Stimulated activated naive B cell treated with anti-CD40 and anti-IgM and Interleukin-4, amounts not matched to agents 10 μg/mL and 1 μg/mL and 100 μg/mL, for 72 hours (primary cell): ENCODE measurements at regions not wholly inside any gene's neighbourhood (a gene's known extent, or its start where the extent isn't known, plus 50 kb on each side); places are given as distances from the start of the nearest gene placed in this dataset.

Source experiments
- ATAC-seq, 2 donors: fragments of 150-1000 bp; cut with Tn5 transposase; replicated peaks; 2 replicates each; pipeline ENCODE4 v1.10.0; 2021; ENCODE audit warnings: moderate library complexity in 1 of 2
- DNase-seq: peaks from one replicate; pipeline ENCODE4 v3.0.0; 2021
- H3K27ac Mint-ChIP-seq: one replicate; pipeline ENCODE4 v1.8.0; 2022; ENCODE audit warnings: mild to moderate bottlenecking, mixed read lengths
- H3K27me3 Mint-ChIP-seq, 2 donors: one replicate each; pipeline ENCODE4 v1.8.0; 2022; ENCODE audit warnings: mixed read lengths in 2 of 2
- H3K36me3 Mint-ChIP-seq, 2 donors: one replicate each; pipeline ENCODE4 v1.8.0; 2022; ENCODE audit warnings: mixed read lengths in 2 of 2, mild to moderate bottlenecking in 1 of 2
- H3K4me1 Mint-ChIP-seq, 2 donors: one replicate each; pipeline ENCODE4 v1.8.0; 2022; ENCODE audit warnings: mixed read lengths in 2 of 2, mild to moderate bottlenecking in 1 of 2
- H3K4me3 Mint-ChIP-seq, 2 donors: one replicate each; pipeline ENCODE4 v1.8.0; 2022; ENCODE audit warnings: mild to moderate bottlenecking in 2 of 2, mixed read lengths in 2 of 2, moderate library complexity in 1 of 2
- H3K9me3 Mint-ChIP-seq, 2 donors: one replicate each; pipeline ENCODE4 v1.8.0; 2022; ENCODE audit warnings: mixed read lengths in 2 of 2, mild to moderate bottlenecking in 1 of 2

- Mint-ChIP-seq H3K4me3 (no peak overlapping the region), H3K27ac (no peak overlapping the region), H3K36me3 (peaks cover 0 to 2% of the 10 kb centered on the region in 2 donors), H3K27me3 (peaks cover 43 to 56% of the 10 kb centered on the region in 2 donors), H3K9me3 (peaks cover under 1 to 2% of the 10 kb centered on the region in 2 donors), H3K4me1 (peaks cover 1 to 4% of the 10 kb centered on the region in 2 donors)
- DNase-seq (no peak), ATAC-seq (no peak)
These were observed 248.3 kb downstream of the TRIB2 start for GRCh38 chr2:12964904-12965539.

- Mint-ChIP-seq H3K4me1 (peaks cover 1 to 4% of the 10 kb centered on the region in 2 donors), H3K27me3 (peaks cover 41 to 56% of the 10 kb centered on the region in 2 donors), H3K4me3 (no peak overlapping the region), H3K27ac (no peak overlapping the region), H3K36me3 (no peaks in the 10 kb centered on the region), H3K9me3 (no peaks in the 10 kb centered on the region)
- ATAC-seq, result peak; percentile 61 to 69
- DNase-seq, result no peak
These were observed 249.0 kb downstream of the TRIB2 start for GRCh38 chr2:12965540-12966269.

- H3K4me1 Mint-ChIP-seq, result peaks cover 1 to 4% of the 10 kb centered on the region in 2 donors
- H3K9me3 Mint-ChIP-seq, result peaks cover 1 to 5% of the 10 kb centered on the region in 2 donors
- DNase-seq, result no peak
- no peak overlapping the region for H3K27ac Mint-ChIP-seq
- no peaks in the 10 kb centered on the region for H3K36me3 Mint-ChIP-seq
- no peak for ATAC-seq
- no peak overlapping the region for H3K4me3 Mint-ChIP-seq
- peaks cover 29 to 41% of the 10 kb centered on the region in 2 donors for H3K27me3 Mint-ChIP-seq
These were observed 251.1 kb downstream of the TRIB2 start for GRCh38 chr2:12967804-12968203.

- DNase-seq (no peak), ATAC-seq (no peak)
- Mint-ChIP-seq H3K9me3 (peaks cover 1 to 5% of the 10 kb centered on the region in 2 donors), H3K27me3 (peaks cover 28 to 40% of the 10 kb centered on the region in 2 donors), H3K4me3 (no peak overlapping the region), H3K36me3 (no peaks in the 10 kb centered on the region), H3K27ac (no peak overlapping the region), H3K4me1 (peaks cover 1 to 4% of the 10 kb centered on the region in 2 donors)
These were observed 251.7 kb downstream of the TRIB2 start for GRCh38 chr2:12968399-12968798.

- no peak for DNase-seq
- no peak overlapping the region for H3K27ac Mint-ChIP-seq
- no peak overlapping the region for H3K4me3 Mint-ChIP-seq
- peaks cover 0 to 3% of the 10 kb centered on the region in 2 donors for H3K36me3 Mint-ChIP-seq
- ATAC-seq, result no peak
- H3K27me3 Mint-ChIP-seq, result peaks cover 35 to 43% of the 10 kb centered on the region in 2 donors
- peaks cover 1 to 8% of the 10 kb centered on the region in 2 donors for H3K9me3 Mint-ChIP-seq
- H3K4me1 Mint-ChIP-seq, result no peaks in the 10 kb centered on the region
These were observed 254.1 kb downstream of the TRIB2 start for GRCh38 chr2:12970861-12971260.

GRCh38 chr2:12971581-12972365 lies 255.0 kb downstream of the TRIB2 start:
- H3K27ac Mint-ChIP-seq, result no peak overlapping the region
- ATAC-seq (no peak), DNase-seq (no peak)
- peaks cover 1 to 8% of the 10 kb centered on the region in 2 donors for H3K9me3 Mint-ChIP-seq
- no peaks in the 10 kb centered on the region for H3K4me1 Mint-ChIP-seq
- H3K36me3 Mint-ChIP-seq, result peaks cover 0 to 3% of the 10 kb centered on the region in 2 donors
- no peak overlapping the region for H3K4me3 Mint-ChIP-seq
- peaks cover 37 to 43% of the 10 kb centered on the region in 2 donors for H3K27me3 Mint-ChIP-seq

GRCh38 chr2:12978066-12978835 lies 261.5 kb downstream of the TRIB2 start:
- ATAC-seq (no peak), DNase-seq (no peak)
- Mint-ChIP-seq H3K9me3 (peaks cover 0 to 3% of the 10 kb centered on the region in 2 donors), H3K4me1 (no peaks in the 10 kb centered on the region), H3K4me3 (no peak overlapping the region), H3K27me3 (peaks cover 18 to 22% of the 10 kb centered on the region in 2 donors), H3K36me3 (peaks cover 0 to 3% of the 10 kb centered on the region in 2 donors), H3K27ac (no peak overlapping the region)

- Mint-ChIP-seq H3K9me3 (no peaks in the 10 kb centered on the region), H3K4me1 (no peaks in the 10 kb centered on the region), H3K27me3 (peaks cover 14 to 22% of the 10 kb centered on the region in 2 donors), H3K27ac (no peak overlapping the region), H3K36me3 (no peaks in the 10 kb centered on the region), H3K4me3 (no peak overlapping the region)
- ATAC-seq (no peak), DNase-seq (no peak)
These were observed 262.3 kb downstream of the TRIB2 start for GRCh38 chr2:12979066-12979465.

- Mint-ChIP-seq H3K4me3 (no peak overlapping the region), H3K27me3 (peaks cover 15% of the 10 kb centered on the region in 2 donors), H3K27ac (no peak overlapping the region), H3K36me3 (no peaks in the 10 kb centered on the region), H3K4me1 (no peaks in the 10 kb centered on the region), H3K9me3 (no peaks in the 10 kb centered on the region)
- DNase-seq (no peak), ATAC-seq (no peak)
These were observed 264.1 kb downstream of the TRIB2 start for GRCh38 chr2:12980817-12981216.

GRCh38 chr2:12982149-12982584 lies 265.4 kb downstream of the TRIB2 start:
- DNase-seq, result no peak

GRCh38 chr2:12987246-12987645 lies 270.5 kb downstream of the TRIB2 start:
- H3K27me3 Mint-ChIP-seq, result peaks cover 0 to 4% of the 10 kb centered on the region in 2 donors
- H3K4me1 Mint-ChIP-seq, result no peaks in the 10 kb centered on the region
- no peak for DNase-seq
- H3K36me3 Mint-ChIP-seq, result no peaks in the 10 kb centered on the region
- H3K27ac Mint-ChIP-seq, result no peak overlapping the region
- no peak overlapping the region for H3K4me3 Mint-ChIP-seq
- no peak for ATAC-seq
- H3K9me3 Mint-ChIP-seq, result no peaks in the 10 kb centered on the region

More at GRCh38 chr2:12982149-12982584, 265.4 kb downstream of the TRIB2 start:
- H3K27me3 Mint-ChIP-seq, result peaks cover 11 to 12% of the 10 kb centered on the region in 2 donors
- H3K4me1 Mint-ChIP-seq, result no peaks in the 10 kb centered on the region
- no peaks in the 10 kb centered on the region for H3K36me3 Mint-ChIP-seq
- no peak overlapping the region for H3K4me3 Mint-ChIP-seq
- H3K9me3 Mint-ChIP-seq, result no peaks in the 10 kb centered on the region
- ATAC-seq, result no peak
- no peak overlapping the region for H3K27ac Mint-ChIP-seq

- no peaks in the 10 kb centered on the region for H3K4me1 Mint-ChIP-seq
- no peak overlapping the region for H3K4me3 Mint-ChIP-seq
- ATAC-seq, result no peak
These were observed 271.5 kb downstream of the TRIB2 start for GRCh38 chr2:12988279-12988678.

GRCh38 chr2:12990523-12990922 lies 273.8 kb downstream of the TRIB2 start:
- Mint-ChIP-seq H3K27me3 (peaks cover 0 to 10% of the 10 kb centered on the region in 2 donors), H3K36me3 (no peaks in the 10 kb centered on the region), H3K9me3 (no peaks in the 10 kb centered on the region), H3K27ac (no peak overlapping the region), H3K4me1 (no peaks in the 10 kb centered on the region), H3K4me3 (no peak overlapping the region)
- ATAC-seq, result no peak
- DNase-seq, result no peak

More at GRCh38 chr2:12988279-12988678, 271.5 kb downstream of the TRIB2 start:
- DNase-seq, result no peak
- Mint-ChIP-seq H3K27me3 (peaks cover 0 to 4% of the 10 kb centered on the region in 2 donors), H3K27ac (no peak overlapping the region), H3K36me3 (no peaks in the 10 kb centered on the region), H3K9me3 (no peaks in the 10 kb centered on the region)

- no peak for ATAC-seq
- Mint-ChIP-seq H3K27me3 (peaks cover 5 to 10% of the 10 kb centered on the region in 2 donors), H3K27ac (no peak overlapping the region), H3K36me3 (no peaks in the 10 kb centered on the region), H3K9me3 (no peaks in the 10 kb centered on the region), H3K4me1 (peaks cover 0 to 6% of the 10 kb centered on the region in 2 donors), H3K4me3 (no peak overlapping the region)
- no peak for DNase-seq
These were observed 281.9 kb downstream of the TRIB2 start for GRCh38 chr2:12998685-12999084.
